Thyroid gland (tissue), 4 donors: ENCODE measurements at regions not wholly inside any gene's neighbourhood (a gene's known extent, or its start where the extent isn't known, plus 50 kb on each side); places are given as distances from the start of the nearest gene placed in this dataset.

ENCODE experiments used
- POLR2A ChIP-seq, 2 donors: fragments of 450-650 bp; IDR thresholded peaks; one replicate each; pipeline ENCODE4 v1.6.1; 2017; ENCODE audit warnings: antibody characterized with exemption in 2 of 2, mild to moderate bottlenecking in 2 of 2, moderate library complexity in 1 of 2
- TF ChIP-seq, protein P1 (sequence below), 6 experiments: fragments of 200-600 bp in 3 of 6; fragments of 450-650 bp in 3 of 6; sonication (generic) in 3 of 6; IDR thresholded peaks; one replicate each; pipeline ENCODE4 v1.5.1; 2016 to 2019; ENCODE audit warnings: antibody characterized with exemption in 6 of 6, mild to moderate bottlenecking in 2 of 6, inconsistent platforms in 1 of 6, moderate library complexity in 1 of 6

DNA sequence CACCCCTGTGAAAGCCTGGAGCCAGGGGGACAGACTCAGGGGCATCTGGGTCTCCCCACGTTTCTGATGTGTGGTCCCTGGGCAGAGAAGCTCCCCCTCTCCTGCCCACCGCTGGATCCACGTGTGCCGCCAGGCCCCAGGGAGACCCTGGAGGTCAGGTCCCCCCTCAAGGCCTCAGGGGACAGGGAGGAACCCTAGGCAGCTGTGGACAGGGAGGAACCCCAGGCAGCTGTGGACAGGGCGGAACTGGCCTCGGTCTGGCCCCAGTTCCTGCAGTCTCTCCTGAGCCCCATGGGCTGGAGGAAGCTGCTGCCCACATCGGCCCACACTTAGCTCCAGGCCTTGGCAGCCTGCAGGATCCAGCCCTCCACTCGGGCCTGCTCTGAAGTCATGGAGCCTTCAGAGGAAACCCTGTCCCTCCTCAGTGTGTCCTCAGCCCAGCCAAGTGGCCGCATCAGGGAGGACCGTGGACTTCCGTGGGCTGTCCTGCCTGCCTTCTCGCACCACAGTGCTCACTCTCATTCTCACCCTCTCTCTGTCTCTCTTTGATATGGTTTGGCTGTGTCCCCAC, 127.7 kb downstream of the BRD1 start:
- TF ChIP-seq, protein P1, sequence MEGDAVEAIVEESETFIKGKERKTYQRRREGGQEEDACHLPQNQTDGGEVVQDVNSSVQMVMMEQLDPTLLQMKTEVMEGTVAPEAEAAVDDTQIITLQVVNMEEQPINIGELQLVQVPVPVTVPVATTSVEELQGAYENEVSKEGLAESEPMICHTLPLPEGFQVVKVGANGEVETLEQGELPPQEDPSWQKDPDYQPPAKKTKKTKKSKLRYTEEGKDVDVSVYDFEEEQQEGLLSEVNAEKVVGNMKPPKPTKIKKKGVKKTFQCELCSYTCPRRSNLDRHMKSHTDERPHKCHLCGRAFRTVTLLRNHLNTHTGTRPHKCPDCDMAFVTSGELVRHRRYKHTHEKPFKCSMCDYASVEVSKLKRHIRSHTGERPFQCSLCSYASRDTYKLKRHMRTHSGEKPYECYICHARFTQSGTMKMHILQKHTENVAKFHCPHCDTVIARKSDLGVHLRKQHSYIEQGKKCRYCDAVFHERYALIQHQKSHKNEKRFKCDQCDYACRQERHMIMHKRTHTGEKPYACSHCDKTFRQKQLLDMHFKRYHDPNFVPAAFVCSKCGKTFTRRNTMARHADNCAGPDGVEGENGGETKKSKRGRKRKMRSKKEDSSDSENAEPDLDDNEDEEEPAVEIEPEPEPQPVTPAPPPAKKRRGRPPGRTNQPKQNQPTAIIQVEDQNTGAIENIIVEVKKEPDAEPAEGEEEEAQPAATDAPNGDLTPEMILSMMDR (IDR thresholded peaks at IDR 0.05), result no peak
- TF ChIP-seq POLR2A (IDR thresholded peaks at IDR 0.05), result no peak
